Keratinocyte (primary cell): ENCODE measurements at regions not wholly inside any gene's neighbourhood (a gene's known extent, or its start where the extent isn't known, plus 50 kb on each side); places are given as distances from the start of the nearest gene placed in this dataset.

Experiments used
- DNase-seq: peaks from one replicate; pipeline ENCODE4 v3.0.0-alpha.2; 2011; ENCODE audit warnings: low read depth, missing footprints, low spot score
- FAIRE-seq: peaks from 2 replicates; lab custom pipeline; 2011; peaks lifted over from hg19 to GRCh38; lab: Jason Lieb, UNC
- H2AFZ ChIP-seq: 2 replicates; pipeline ENCODE4 v1.6.0; 2012; ENCODE audit warnings: low read length, control low read depth, inconsistent platforms; ENCODE audit not compliant: control insufficient read depth
- H3K27ac ChIP-seq: 2 replicates; pipeline ENCODE4 v1.5.1; 2011; ENCODE audit warnings: low read length; ENCODE audit not compliant: control insufficient read depth, insufficient read depth
- H3K27me3 ChIP-seq: 3 replicates; pipeline ENCODE4 v1.6.0; 2011; ENCODE audit warnings: low read length; ENCODE audit not compliant: control insufficient read depth, insufficient read depth; ENCODE audit errors: extremely low read depth
- H3K36me3 ChIP-seq, 2 experiments: 2 replicates in 1 of 2; 3 replicates in 1 of 2; pipeline ENCODE4 v1.5.1; 2011; ENCODE audit warnings: low read length in 2 of 2, mild to moderate bottlenecking in 1 of 2; ENCODE audit not compliant: control insufficient read depth in 2 of 2, insufficient read depth in 2 of 2; ENCODE audit errors: extremely low read depth in 1 of 2
- H3K4me1 ChIP-seq: 3 replicates; pipeline ENCODE4 v1.5.1; 2011; ENCODE audit warnings: low read length; ENCODE audit not compliant: control insufficient read depth, insufficient read depth; ENCODE audit errors: extremely low read depth
- H3K4me2 ChIP-seq: 3 replicates; pipeline ENCODE4 v1.6.0; 2011; ENCODE audit warnings: low read depth, low read length; ENCODE audit not compliant: control insufficient read depth, insufficient read depth; ENCODE audit errors: extremely low read depth
- H3K4me3 ChIP-seq, 3 experiments: fragments of 200-600 bp in 1 of 3; sonication (generic) in 1 of 3; 2 replicates in 2 of 3; 3 replicates in 1 of 3; pipeline ENCODE4 v1.5.1; 2011 to 2016; ENCODE audit warnings: low read length in 3 of 3, mild to moderate bottlenecking in 3 of 3, control low read depth in 2 of 3, inconsistent platforms in 1 of 3, low read depth in 1 of 3, mixed read lengths in 1 of 3, mixed run types in 1 of 3, moderate library complexity in 1 of 3; ENCODE audit not compliant: control insufficient read depth in 2 of 3, insufficient read depth in 2 of 3; ENCODE audit errors: extremely low read depth in 1 of 3
- H3K79me2 ChIP-seq: 2 replicates; pipeline ENCODE4 v1.6.0; 2012; ENCODE audit warnings: low read length; ENCODE audit not compliant: control insufficient read depth, insufficient read depth
- H3K9ac ChIP-seq: 3 replicates; pipeline ENCODE4 v1.6.0; 2011; ENCODE audit warnings: low read length; ENCODE audit not compliant: control insufficient read depth, insufficient read depth; ENCODE audit errors: extremely low read depth
- H3K9me1 ChIP-seq: 3 replicates; pipeline ENCODE4 v1.6.0; 2011; ENCODE audit warnings: low read length; ENCODE audit not compliant: control insufficient read depth, insufficient read depth; ENCODE audit errors: extremely low read depth
- H3K9me3 ChIP-seq: 2 replicates; pipeline ENCODE4 v1.5.1; 2012; ENCODE audit warnings: low read depth, low read length; ENCODE audit not compliant: control insufficient read depth
- H4K20me1 ChIP-seq: 3 replicates; pipeline ENCODE4 v1.6.0; 2011; ENCODE audit warnings: low read length; ENCODE audit not compliant: control insufficient read depth, insufficient read depth; ENCODE audit errors: extremely low read depth
- CTCF ChIP-seq, 3 experiments: IDR thresholded peaks in 1 of 3; conservative IDR thresholded peaks in 1 of 3; optimal IDR thresholded peaks in 1 of 3; 2 replicates in 2 of 3; 3 replicates in 1 of 3; pipeline versions ENCODE3 to v1.5.1; 2011; ENCODE audit warnings: low read length in 3 of 3, mild to moderate bottlenecking in 3 of 3, moderate library complexity in 2 of 3, control low read depth in 1 of 3, inconsistent platforms in 1 of 3; ENCODE audit not compliant: insufficient read depth in 2 of 3; ENCODE audit errors: extremely low read depth in 1 of 3
- EZH2 ChIP-seq: IDR thresholded peaks from one replicate; pipeline ENCODE4 v1.6.1; 2012; ENCODE audit warnings: inconsistent platforms, mild to moderate bottlenecking, low read length, moderate library complexity
- dilution Hi-C: fragments of 300-500 bp; cut with MboI; formaldehyde crosslinking; loops from one replicate; pipeline ENCODE4 v1.7.0; 2020; ENCODE audit warnings: low sequenced_read_pairs; ENCODE audit not compliant: extremely low pct_ligation_motif_present

DNA sequence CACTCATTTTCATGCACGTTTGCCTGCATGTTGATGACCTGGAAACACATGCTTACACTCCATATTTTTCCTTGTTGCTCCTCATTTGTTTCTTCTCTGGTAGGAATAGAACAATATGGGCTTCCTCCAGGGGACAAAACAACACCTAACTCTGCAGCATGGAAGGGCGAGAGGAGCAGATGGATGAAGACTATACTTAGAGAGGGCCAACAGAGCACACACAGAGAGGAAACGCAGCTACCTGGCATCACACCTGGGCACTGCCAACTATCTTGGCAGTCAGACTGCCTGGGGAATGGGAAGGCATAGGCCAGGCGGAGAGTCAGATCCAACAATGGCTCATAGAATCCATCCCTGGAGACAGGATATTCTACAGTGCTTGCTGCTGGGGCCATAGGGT is 290.9 kb downstream of the CD83 start:
- Histone ChIP-seq H3K79me2 (no peaks in the 10 kb centered on the region), H3K36me3 (no peaks in the 10 kb centered on the region), H3K9ac (no peak overlapping the region), H3K27ac (no peak overlapping the region), H4K20me1 (no peaks in the 10 kb centered on the region), H2AFZ (no peak overlapping the region), H3K9me1 (no peaks in the 10 kb centered on the region), H3K27me3 (no peaks in the 10 kb centered on the region), H3K4me2 (no peak overlapping the region), H3K9me3 (no peaks in the 10 kb centered on the region), H3K4me3 (no peak overlapping the region), H3K4me1 (no peaks in the 10 kb centered on the region)
- dilution Hi-C loops, result no loop called here
- no peak for TF ChIP-seq EZH2
- no peak for TF ChIP-seq CTCF (optimal IDR thresholded peaks at IDR 0.05 in 1 of 3, IDR thresholded peaks at IDR 0.05 in 1 of 3, conservative IDR thresholded peaks at IDR 0.05 in 1 of 3; ENCODE audit: extremely low read depth in 1 of 3, insufficient read depth in 2 of 3, low read length in 3 of 3)
- FAIRE-seq (no peak), DNase-seq (no peak)

GRCh38 chr6:14412026-14412425 is 294.5 kb downstream of the CD83 start:
- no peak for FAIRE-seq
- dilution Hi-C loops, result no loop called here
- H3K4me2 ChIP-seq, result no peak overlapping the region
- no peaks in the 10 kb centered on the region for H3K27me3 ChIP-seq
- TF ChIP-seq EZH2 (no peak), CTCF (optimal IDR thresholded peaks at IDR 0.05 in 1 of 3, IDR thresholded peaks at IDR 0.05 in 1 of 3, conservative IDR thresholded peaks at IDR 0.05 in 1 of 3; ENCODE audit: extremely low read depth in 1 of 3, insufficient read depth in 2 of 3, low read length in 3 of 3) (no peak)
- H3K4me1 ChIP-seq, result no peaks in the 10 kb centered on the region
- H3K27ac ChIP-seq, result no peak overlapping the region
- H3K9ac ChIP-seq, result no peak overlapping the region
- H3K36me3 ChIP-seq, result no peaks in the 10 kb centered on the region
- H3K9me1 ChIP-seq, result no peaks in the 10 kb centered on the region
- H3K9me3 ChIP-seq, result no peaks in the 10 kb centered on the region
- no peak overlapping the region for H2AFZ ChIP-seq
- no peaks in the 10 kb centered on the region for H3K79me2 ChIP-seq
- H4K20me1 ChIP-seq, result no peaks in the 10 kb centered on the region
- H3K4me3 ChIP-seq, result no peak overlapping the region
- no peak for DNase-seq
